GM12878 (cell line): ENCODE measurements at regions not wholly inside any gene's neighbourhood (a gene's known extent, or its start where the extent isn't known, plus 50 kb on each side); places are given as distances from the start of the nearest gene placed in this dataset.

ENCODE experiments used
- BCL11A ChIP-seq: IDR thresholded peaks from 2 replicates; pipeline ENCODE4 v1.6.1; 2011; ENCODE audit warnings: low read depth, low read length
- EP300 ChIP-seq, 2 experiments: fragments of 150-350 bp in 1 of 2; IDR thresholded peaks; 2 replicates each; pipeline ENCODE4 v1.6.1; 2011 to 2012; ENCODE audit warnings: low read depth in 2 of 2, low read length in 2 of 2, borderline replicate concordance in 1 of 2, improper control_type of control experiment in 1 of 2, inconsistent platforms in 1 of 2; ENCODE audit not compliant: control insufficient read depth in 1 of 2
- FOS ChIP-seq: IDR thresholded peaks from 3 replicates; pipeline ENCODE4 v1.6.1; 2011; ENCODE audit warnings: borderline replicate concordance; ENCODE audit not compliant: insufficient read length; ENCODE audit errors: extremely low read depth
- IRF4 ChIP-seq: IDR thresholded peaks from 2 replicates; pipeline ENCODE4 v1.6.1; 2011; ENCODE audit warnings: low read depth, low read length
- NFYB ChIP-seq: IDR thresholded peaks from 2 replicates; pipeline ENCODE4 v1.6.1; 2011; ENCODE audit warnings: low read depth, mild to moderate bottlenecking, low read length, improper control_type of control experiment, moderate library complexity; ENCODE audit not compliant: insufficient read depth
- POLR2AphosphoS5 ChIP-seq: IDR thresholded peaks from 2 replicates; pipeline ENCODE4 v1.6.1; 2011; ENCODE audit warnings: mild to moderate bottlenecking, low read length, inconsistent platforms
- RAD21 ChIP-seq: IDR thresholded peaks from 2 replicates; pipeline ENCODE4 v1.6.1; 2011; ENCODE audit warnings: mild to moderate bottlenecking, low read depth, low read length, moderate library complexity; ENCODE audit not compliant: insufficient read depth

GRCh38 chr1:189783456-189783855, 694.2 kb downstream of the BRINP3 start:
- TF ChIP-seq FOS (no peak), EP300 (IDR thresholded peaks at IDR 0.05; ENCODE audit: borderline replicate concordance in 1 of 2, control insufficient read depth in 1 of 2, low read depth in 2 of 2, low read length in 2 of 2) (no peak), NFYB (no peak), RAD21 (no peak), POLR2AphosphoS5 (no peak), BCL11A (no peak), IRF4 (no peak)
